H9 (cell line): ENCODE measurements at regions not wholly inside any gene's neighbourhood (a gene's known extent, or its start where the extent isn't known, plus 50 kb on each side); places are given as distances from the start of the nearest gene placed in this dataset.

Experiments
- DNase-seq: peaks from one replicate; pipeline ENCODE4 v3.0.0-alpha.2; 2017
- H2AFZ ChIP-seq: one replicate; pipeline ENCODE4 v1.6.1; 2013; ENCODE audit warnings: mild to moderate bottlenecking, low read length, control low read depth, moderate library complexity
- H2AK5ac ChIP-seq: 2 replicates; pipeline ENCODE4 v1.6.1; 2013; ENCODE audit warnings: low read length, control low read depth, mixed read lengths; ENCODE audit not compliant: insufficient read length
- H2BK120ac ChIP-seq: one replicate; pipeline ENCODE4 v1.6.1; 2013; ENCODE audit warnings: low read depth, mild to moderate bottlenecking, low read length, control low read depth, inconsistent platforms; ENCODE audit not compliant: poor library complexity, severe bottlenecking
- H2BK12ac ChIP-seq: 2 replicates; pipeline ENCODE4 v1.6.1; 2013; ENCODE audit warnings: low read length, control low read depth, mixed read lengths, low read depth; ENCODE audit not compliant: insufficient read length
- H2BK15ac ChIP-seq: 2 replicates; pipeline ENCODE4 v1.6.1; 2013; ENCODE audit warnings: low read depth, low read length, control low read depth
- H2BK20ac ChIP-seq: one replicate; pipeline ENCODE4 v1.6.1; 2013; ENCODE audit warnings: low read depth, mild to moderate bottlenecking, low read length, control low read depth, inconsistent platforms; ENCODE audit not compliant: poor library complexity, severe bottlenecking
- H2BK5ac ChIP-seq: 2 replicates; pipeline ENCODE4 v1.6.1; 2013; ENCODE audit warnings: low read length, control low read depth, mixed read lengths; ENCODE audit not compliant: insufficient read length
- H3K14ac ChIP-seq: 2 replicates; pipeline ENCODE4 v1.6.1; 2013; ENCODE audit warnings: low read length, control low read depth; ENCODE audit not compliant: insufficient read depth
- H3K18ac ChIP-seq: 2 replicates; pipeline ENCODE4 v1.6.1; 2013; ENCODE audit warnings: low read depth, mild to moderate bottlenecking, mixed read lengths, low read length, control low read depth; ENCODE audit not compliant: insufficient read length
- H3K23ac ChIP-seq: 2 replicates; pipeline ENCODE4 v1.6.1; 2013; ENCODE audit warnings: low read length, control low read depth, mixed read lengths, low read depth; ENCODE audit not compliant: insufficient read length
- H3K23me2 ChIP-seq: 2 replicates; pipeline ENCODE4 v1.6.1; 2013; ENCODE audit warnings: low read depth, mild to moderate bottlenecking, mixed read lengths, low read length, control low read depth; ENCODE audit not compliant: insufficient read length, poor library complexity, severe bottlenecking
- H3K27ac ChIP-seq: 2 replicates; pipeline ENCODE4 v1.5.1; 2013; ENCODE audit warnings: low read length, control low read depth, mixed read lengths, low read depth; ENCODE audit not compliant: insufficient read length
- H3K27me3 ChIP-seq: 2 replicates; pipeline ENCODE4 v1.6.1; 2013; ENCODE audit warnings: low read length, control low read depth, inconsistent platforms; ENCODE audit not compliant: insufficient read depth
- H3K4ac ChIP-seq: 2 replicates; pipeline ENCODE4 v1.6.1; 2013; ENCODE audit warnings: low read depth, mild to moderate bottlenecking, control low read depth, inconsistent platforms, low read length, moderate library complexity
- H3K4me1 ChIP-seq: 2 replicates; pipeline ENCODE4 v1.6.1; 2013; ENCODE audit warnings: low read length, control low read depth, inconsistent platforms; ENCODE audit not compliant: insufficient read depth
- H3K4me2 ChIP-seq: 2 replicates; pipeline ENCODE4 v1.6.1; 2013; ENCODE audit warnings: low read length, control low read depth, mixed read lengths; ENCODE audit not compliant: insufficient read length, insufficient read depth
- H3K56ac ChIP-seq: 2 replicates; pipeline ENCODE4 v1.6.1; 2013; ENCODE audit warnings: low read depth, mild to moderate bottlenecking, mixed read lengths, low read length, control low read depth; ENCODE audit not compliant: insufficient read length
- H3K79me1 ChIP-seq: 2 replicates; pipeline ENCODE4 v1.6.1; 2013; ENCODE audit warnings: low read depth, mild to moderate bottlenecking, moderate library complexity, low read length, control low read depth, inconsistent platforms; ENCODE audit not compliant: insufficient read depth, poor library complexity, severe bottlenecking
- H3K79me2 ChIP-seq: 2 replicates; pipeline ENCODE4 v1.6.1; 2013; ENCODE audit warnings: low read length, control low read depth, inconsistent platforms; ENCODE audit not compliant: insufficient read depth
- H3K9ac ChIP-seq: 2 replicates; pipeline ENCODE4 v1.6.1; 2013; ENCODE audit warnings: low read length, control low read depth, mixed read lengths; ENCODE audit not compliant: insufficient read length; ENCODE audit errors: extremely low read depth
- H3K9me3 ChIP-seq: one replicate; pipeline ENCODE4 v1.6.1; 2013; ENCODE audit warnings: low read depth, low read length, inconsistent platforms; ENCODE audit not compliant: control insufficient read depth
- H3T11ph ChIP-seq: one replicate; pipeline ENCODE4 v1.6.1; 2013; ENCODE audit warnings: mild to moderate bottlenecking, low read length, control low read depth, inconsistent platforms
- H4K20me1 ChIP-seq: one replicate; pipeline ENCODE4 v1.6.1; 2013; ENCODE audit not compliant: control insufficient read depth, insufficient read length, insufficient read depth
- H4K5ac ChIP-seq: 2 replicates; pipeline ENCODE4 v1.6.1; 2013; ENCODE audit warnings: low read depth, mild to moderate bottlenecking, mixed read lengths, low read length, control low read depth; ENCODE audit not compliant: insufficient read length
- H4K8ac ChIP-seq: replicated peaks from 2 replicates; pipeline ENCODE4 v1.6.1; 2013; ENCODE audit warnings: low read length, control low read depth, mixed read lengths, low read depth; ENCODE audit not compliant: insufficient read length
- H4K91ac ChIP-seq: 2 replicates; pipeline ENCODE4 v1.6.1; 2013; ENCODE audit warnings: low read depth, mild to moderate bottlenecking, moderate library complexity, mixed read lengths, low read length, control low read depth; ENCODE audit not compliant: insufficient read length
- H3K27ac Mint-ChIP-seq, 3 experiments: 2 replicates in 2 of 3; 3 replicates in 1 of 3; pipeline ENCODE4 v1.8.0; 2020 to 2021; ENCODE audit warnings: mixed read lengths in 3 of 3, mild to moderate bottlenecking in 1 of 3, moderate library complexity in 1 of 3
- H3K27me3 Mint-ChIP-seq: 2 replicates; pipeline ENCODE4 v1.8.0; 2021; ENCODE audit warnings: low read depth, mild to moderate bottlenecking, moderate library complexity, mixed read lengths
- H3K36me3 Mint-ChIP-seq, 3 experiments: 2 replicates in 2 of 3; 3 replicates in 1 of 3; pipeline ENCODE4 v1.8.0; 2020 to 2021; ENCODE audit warnings: low read depth in 3 of 3, mixed read lengths in 3 of 3; ENCODE audit not compliant: insufficient read depth in 1 of 3
- H3K4me1 Mint-ChIP-seq, 2 experiments: 2 replicates each; pipeline ENCODE4 v1.8.0; 2020; ENCODE audit warnings: mixed read lengths in 2 of 2
- H3K4me3 Mint-ChIP-seq, 2 experiments: 2 replicates in 1 of 2; 3 replicates in 1 of 2; pipeline ENCODE4 v1.8.0; 2020 to 2021; ENCODE audit warnings: mild to moderate bottlenecking in 2 of 2, mixed read lengths in 2 of 2, moderate library complexity in 1 of 2
- H3K9me3 Mint-ChIP-seq, 2 experiments: 2 replicates in 1 of 2; 3 replicates in 1 of 2; pipeline ENCODE4 v1.8.0; 2020; ENCODE audit warnings: mild to moderate bottlenecking in 2 of 2, mixed read lengths in 2 of 2, moderate library complexity in 1 of 2
- CTCF ChIP-seq: fragments of 200-600 bp; sonication (generic); conservative IDR thresholded peaks from 3 replicates; pipeline ENCODE4 v1.8.0; 2021; ENCODE audit warnings: antibody characterized with exemption, mild to moderate bottlenecking
- WGBS: extraction: QIAGEN DNeasy Blood & Tissue Kit; methylation state at CpG from one replicate; pipeline ENCODE4 v1.1.7; 2013; ENCODE audit warnings: missing lambda C conversion rate, low lambda C conversion rate, mixed read lengths; ENCODE audit not compliant: insufficient read length; ENCODE audit errors: extremely low coverage; 5-methylcytosine and 5-hydroxymethylcytosine counted together

GRCh38 chr11:64498136-64498535 is 57.6 kb upstream of the SLC22A11 start:
- no peak overlapping the region for H3T11ph ChIP-seq
- H3K27me3 Mint-ChIP-seq = peaks cover 38% of the 10 kb centered on the region
- H3K23ac ChIP-seq = no peak overlapping the region
- H2AFZ ChIP-seq = no peak overlapping the region
- no peaks in the 10 kb centered on the region for H3K23me2 ChIP-seq
- no peak overlapping the region for H3K18ac ChIP-seq
- no peak overlapping the region for H3K9ac ChIP-seq
- no peak overlapping the region for H4K91ac ChIP-seq
- no peaks in the 10 kb centered on the region for H3K4me1 Mint-ChIP-seq
- TF ChIP-seq CTCF = no peak
- no peak overlapping the region for H2AK5ac ChIP-seq
- no peak overlapping the region for H4K8ac ChIP-seq
- H3K27me3 ChIP-seq = no peaks in the 10 kb centered on the region
- H3K9me3 ChIP-seq = no peaks in the 10 kb centered on the region
- no peak overlapping the region for H3K27ac Mint-ChIP-seq
- H2BK20ac ChIP-seq = no peak overlapping the region
- no peaks in the 10 kb centered on the region for H3K79me1 ChIP-seq
- no peak overlapping the region for H3K4ac ChIP-seq
- no peak overlapping the region for H4K5ac ChIP-seq
- no peaks in the 10 kb centered on the region for H3K4me1 ChIP-seq
- H2BK5ac ChIP-seq = no peak overlapping the region
- H2BK12ac ChIP-seq = no peak overlapping the region
- H4K20me1 ChIP-seq = no peaks in the 10 kb centered on the region
- no peak overlapping the region for H3K27ac ChIP-seq
- H3K14ac ChIP-seq = no peak overlapping the region
- H2BK120ac ChIP-seq = no peak overlapping the region
- no peak for DNase-seq
- no peak overlapping the region for H3K56ac ChIP-seq
- no peak overlapping the region for H2BK15ac ChIP-seq
- H3K4me3 Mint-ChIP-seq = no peak overlapping the region
- peaks cover 0 to 9% of the 10 kb centered on the region in 2 experiments; a peak in 2 of 5 replicates for H3K9me3 Mint-ChIP-seq
- no CpG with 5 or more reads among the region's 4 CpGs for WGBS
- no peaks in the 10 kb centered on the region for H3K36me3 Mint-ChIP-seq
- no peak overlapping the region for H3K4me2 ChIP-seq
- H3K79me2 ChIP-seq = no peaks in the 10 kb centered on the region
